Dermis microvascular lymphatic vessel endothelial cell (primary cell): ENCODE measurements at regions not wholly inside any gene's neighbourhood (a gene's known extent, or its start where the extent isn't known, plus 50 kb on each side); places are given as distances from the start of the nearest gene placed in this dataset.
A peak's percentile ranks its signal among the peaks of the same experiment; 100 is the strongest.

Experiments used
- DNase-seq, 2 donors: peaks; one replicate each; pipeline versions ENCODE4 v3.0.0 to v3.0.0-alpha.2; 2010; ENCODE audit warnings: low read depth in 2 of 2

GRCh38 chr17:69605571-69605970 is 191.1 kb downstream of the MAP2K6 start:
- DNase-seq = no peak

GRCh38 chr17:69606142-69606800 is 191.8 kb downstream of the MAP2K6 start:
- no peak for DNase-seq

- DNase-seq = peak; percentile 60 to 89
These were observed 192.8 kb downstream of the MAP2K6 start for GRCh38 chr17:69607162-69607834.

DNA sequence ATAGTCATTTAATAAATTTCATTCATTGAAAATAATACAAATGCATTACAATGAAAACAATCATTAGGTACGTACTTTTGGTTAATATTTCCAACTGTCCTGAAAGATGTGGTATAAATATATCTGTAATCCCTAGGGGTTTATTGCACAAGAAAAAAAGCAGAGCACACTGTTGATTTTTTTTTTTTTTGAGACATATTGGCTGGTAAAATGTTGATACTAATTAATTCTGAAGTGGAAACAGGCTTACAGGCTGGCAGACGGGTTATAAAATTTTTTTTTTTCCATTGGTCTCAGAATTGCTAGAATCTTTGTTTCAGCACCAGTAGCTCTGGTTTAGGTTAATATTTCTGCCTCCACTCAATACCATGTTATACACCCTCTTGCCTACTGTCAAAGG is 193.6 kb downstream of the MAP2K6 start:
- no peak for DNase-seq

- peak in 1 of 2 donors; percentile 52 for DNase-seq
These were observed 194.4 kb downstream of the MAP2K6 start for GRCh38 chr17:69608808-69609472.

DNA sequence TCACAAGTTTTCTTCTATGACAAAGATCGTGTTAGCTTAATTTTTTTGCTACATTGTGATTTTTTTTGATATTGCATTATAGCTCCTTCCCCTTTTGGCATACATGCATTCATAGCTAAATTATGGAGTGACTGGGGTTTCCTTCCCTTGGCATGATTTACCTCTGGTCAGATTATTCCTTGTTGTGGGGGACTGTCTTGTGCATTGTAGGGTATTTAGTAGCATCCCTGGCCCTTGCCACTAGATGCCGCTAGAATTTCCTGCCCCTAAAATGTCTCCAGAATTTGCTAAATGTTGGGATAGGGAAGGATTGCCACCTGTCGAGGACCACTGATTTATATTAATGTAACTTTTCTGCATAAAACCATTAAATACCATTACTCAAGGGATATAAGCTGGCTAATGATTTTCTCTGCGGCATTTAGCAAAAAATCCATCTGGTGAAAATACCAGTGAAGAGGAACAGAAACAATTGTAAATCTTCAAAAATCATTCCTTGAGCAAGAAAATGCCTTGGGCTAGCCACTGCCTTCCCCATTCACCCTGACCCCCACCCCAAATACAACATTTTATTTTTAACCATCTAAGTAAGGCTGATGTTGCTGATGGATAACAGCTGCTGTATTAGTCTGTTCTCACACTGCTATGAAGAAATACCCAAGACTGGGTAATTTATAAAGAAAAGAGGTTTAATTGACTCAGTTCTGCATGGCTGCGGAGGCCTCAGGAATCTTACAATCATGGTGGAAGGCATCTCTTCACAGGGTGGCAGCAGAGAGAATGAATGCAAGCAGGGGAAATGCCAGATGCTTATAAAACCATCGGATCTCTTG is 195.2 kb downstream of the MAP2K6 start:
- DNase-seq = peak; percentile 1 to 51

DNA sequence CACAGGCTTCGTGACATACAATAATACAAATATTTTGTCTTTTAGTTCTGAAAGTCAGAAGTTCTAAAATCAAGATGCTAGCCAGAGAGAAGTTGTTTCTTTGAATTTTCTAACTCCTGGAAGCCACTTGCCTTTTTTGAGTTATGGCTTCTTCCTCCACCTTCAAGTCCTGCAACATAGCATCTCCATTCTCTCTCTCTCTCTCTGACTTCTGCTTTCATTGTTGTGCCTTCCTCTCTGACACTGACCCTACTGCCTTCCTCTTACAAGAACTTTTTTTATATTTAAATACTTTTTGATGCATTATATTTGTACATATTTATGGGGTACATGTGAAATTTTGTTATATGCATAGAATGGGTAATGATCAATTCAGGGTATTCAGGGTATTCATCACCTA is 205.9 kb downstream of the MAP2K6 start:
- DNase-seq = no peak

DNA sequence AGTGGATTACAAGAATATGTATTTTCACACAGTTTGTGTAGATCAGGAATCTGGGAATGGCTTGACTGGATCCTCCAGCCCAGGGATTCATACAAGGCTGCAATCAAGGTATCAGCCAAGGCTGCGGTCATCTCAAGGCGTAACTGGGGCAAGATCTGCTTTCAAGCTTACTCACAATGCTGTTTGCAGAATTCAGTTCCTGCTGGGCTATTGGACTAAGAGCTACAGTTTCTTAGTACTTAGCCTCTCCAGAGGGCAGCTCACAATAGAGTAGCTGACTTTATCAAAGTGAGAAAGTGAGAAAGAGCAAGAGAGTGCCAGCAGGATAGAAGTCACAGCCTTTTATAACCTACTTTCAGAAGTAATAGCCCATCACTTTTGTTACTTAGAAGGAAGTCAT is 211.0 kb downstream of the MAP2K6 start:
- no peak for DNase-seq

GRCh38 chr17:69630056-69630635 is 215.6 kb downstream of the MAP2K6 start:
- DNase-seq = no peak

- no peak for DNase-seq
These were observed 220.3 kb downstream of the MAP2K6 start for GRCh38 chr17:69634844-69635243.

- no peak for DNase-seq
These were observed 223.1 kb downstream of the MAP2K6 start for GRCh38 chr17:69637446-69638156.

DNA sequence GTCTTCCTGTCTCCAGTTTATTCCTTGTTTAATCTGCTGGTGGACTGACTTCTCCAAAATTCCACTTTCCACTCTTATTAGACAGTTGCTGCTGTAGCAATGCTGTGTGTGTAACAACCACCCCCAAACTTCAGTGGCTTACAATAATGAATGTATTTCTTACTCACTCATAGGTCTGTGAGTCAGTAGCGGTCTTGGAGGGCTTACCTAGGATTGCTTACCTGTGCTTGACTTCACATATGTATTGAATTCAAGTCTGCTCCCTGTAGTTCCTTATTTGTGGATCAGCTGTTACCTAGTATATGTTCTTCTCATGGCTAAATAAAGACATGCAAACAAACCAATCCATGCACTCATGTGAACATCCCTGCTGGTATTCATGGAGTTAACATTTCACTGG is 224.6 kb downstream of the MAP2K6 start:
- no peak for DNase-seq

DNA sequence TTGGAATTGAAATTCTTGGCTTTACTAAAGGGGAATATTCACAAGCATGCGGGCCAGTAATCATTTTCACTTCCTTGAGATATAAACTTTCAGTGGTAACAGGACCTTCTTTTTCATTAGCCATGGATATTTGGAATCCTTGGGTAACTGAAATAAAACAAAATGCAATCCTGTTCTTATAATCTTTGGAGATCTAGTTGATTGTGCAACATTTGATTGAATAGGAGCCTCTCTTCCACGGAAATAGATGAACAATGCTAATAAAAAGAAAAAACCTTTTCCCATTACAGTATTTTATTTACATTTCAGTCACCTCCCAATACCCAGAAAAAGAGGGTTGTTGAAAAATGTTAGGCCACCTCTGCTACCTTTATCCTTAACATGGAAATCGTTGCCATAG is 225.6 kb downstream of the MAP2K6 start:
- DNase-seq = no peak

DNA sequence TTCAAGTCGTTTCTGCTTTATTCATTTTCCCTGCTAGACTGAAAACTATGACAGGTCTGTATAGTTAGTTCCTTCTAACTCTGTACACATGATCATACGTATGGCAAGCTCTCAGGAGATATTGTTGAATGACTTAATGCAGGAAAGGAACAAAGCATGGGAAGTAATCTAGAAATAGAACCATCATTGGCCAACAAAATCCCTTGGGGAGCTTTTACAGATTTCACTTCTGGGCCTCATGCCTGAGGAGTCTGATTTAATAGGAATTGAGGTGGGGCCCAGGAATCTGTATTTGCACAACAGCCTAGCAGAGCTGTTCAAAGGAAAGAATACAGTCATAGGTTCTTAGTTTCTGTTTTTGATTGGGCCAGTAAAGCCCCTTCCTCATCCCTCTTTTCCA is 229.2 kb downstream of the MAP2K6 start:
- no peak for DNase-seq

DNA sequence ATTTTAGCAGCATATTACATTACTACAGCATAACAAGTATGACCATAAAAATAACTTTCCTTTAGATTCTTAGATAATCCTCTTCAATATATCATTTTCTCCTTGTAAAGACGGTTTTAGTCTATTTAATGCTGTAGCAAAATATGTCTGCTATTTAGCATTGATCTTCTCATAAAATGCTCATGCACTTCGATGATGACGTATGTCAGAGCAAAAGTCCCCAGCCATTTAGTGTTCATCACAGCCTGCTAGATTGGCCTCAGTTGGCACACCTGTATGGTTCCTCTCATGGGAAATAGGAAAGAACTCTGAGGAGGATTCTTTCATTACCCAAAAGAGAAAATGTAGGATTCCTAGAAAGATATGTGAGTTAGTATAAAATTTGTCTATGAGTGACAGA is 232.2 kb downstream of the MAP2K6 start:
- no peak for DNase-seq

GRCh38 chr17:69650881-69651280 is 236.4 kb downstream of the MAP2K6 start:
- DNase-seq = no peak

- no peak for DNase-seq
These were observed 237.4 kb downstream of the MAP2K6 start for GRCh38 chr17:69651921-69652320.

DNA sequence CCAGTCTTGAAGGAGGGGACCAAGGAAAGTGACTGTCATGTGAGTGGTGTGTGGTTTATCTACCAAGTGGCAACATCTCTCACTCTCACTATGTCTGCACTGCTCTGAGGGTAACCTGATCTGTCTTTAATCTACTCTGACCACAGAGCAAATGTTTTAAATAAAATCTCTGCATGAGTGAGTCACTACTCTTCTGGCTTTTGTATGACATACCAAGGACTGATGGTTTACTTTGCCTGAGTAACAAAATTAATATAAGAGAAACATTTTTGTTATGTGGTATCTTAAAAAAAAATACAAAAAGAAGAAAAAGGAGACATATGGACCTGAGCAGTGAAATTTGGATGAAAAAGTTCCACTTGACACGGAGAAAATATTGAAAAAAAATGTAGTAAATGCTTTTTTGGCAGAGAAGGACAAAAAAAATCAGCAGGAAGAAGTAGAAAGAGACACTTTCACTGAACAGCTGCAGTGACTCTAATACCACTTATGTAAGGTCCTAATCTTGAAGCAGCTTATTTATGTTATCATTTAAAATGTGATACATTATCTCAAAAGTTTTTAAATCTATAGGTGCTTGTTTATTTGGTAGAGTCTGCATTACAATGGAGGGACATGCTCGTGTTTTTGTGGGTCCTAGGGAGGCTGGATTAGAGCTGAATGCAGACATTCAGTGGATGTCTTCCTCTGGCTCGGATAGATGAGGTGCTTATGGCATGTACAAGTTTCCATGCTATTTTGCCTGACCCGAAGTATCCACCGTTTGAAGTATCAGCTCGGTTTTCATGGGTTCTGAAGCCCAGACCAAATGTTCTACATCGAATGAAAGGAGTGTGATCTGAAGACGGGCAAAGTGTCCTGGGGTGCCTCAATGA is 240.7 kb downstream of the MAP2K6 start:
- DNase-seq = no peak

DNA sequence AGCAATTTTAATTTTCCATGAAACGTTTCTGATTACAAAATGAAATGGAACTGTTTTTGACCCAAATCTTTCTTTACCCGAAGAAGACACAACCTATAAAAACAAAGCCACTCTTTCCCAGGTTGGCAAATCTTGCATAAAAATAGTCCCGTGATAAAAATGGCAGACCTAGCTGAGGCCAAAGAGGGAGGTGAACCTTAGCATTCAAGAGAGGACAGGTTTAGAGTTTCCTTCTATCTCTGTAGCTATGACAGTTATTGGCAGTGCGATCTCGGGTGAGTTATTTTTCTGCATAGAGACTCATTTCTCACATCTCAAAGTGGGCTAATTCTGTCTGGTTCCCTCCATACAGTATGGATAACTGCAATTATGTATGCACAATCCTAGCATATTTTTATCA is 241.4 kb downstream of the MAP2K6 start:
- DNase-seq = no peak
